HEK293T (cell line): ENCODE measurements at regions not wholly inside any gene's neighbourhood (a gene's known extent, or its start where the extent isn't known, plus 50 kb on each side); places are given as distances from the start of the nearest gene placed in this dataset.

Source experiments
- ARNT ChIP-seq: fragments of 450-650 bp; IDR thresholded peaks from 2 replicates; pipeline ENCODE4 v1.6.1; 2017; ENCODE audit warnings: mild to moderate bottlenecking
- BHLHE40 ChIP-seq: fragments of 450-650 bp; IDR thresholded peaks from 2 replicates; pipeline ENCODE4 v1.6.1; 2016; ENCODE audit warnings: mild to moderate bottlenecking, moderate library complexity, borderline replicate concordance
- CTBP1 ChIP-seq: fragments of 450-650 bp; IDR thresholded peaks from 2 replicates; pipeline ENCODE4 v1.6.1; 2016; ENCODE audit warnings: borderline replicate concordance
- ELF4 ChIP-seq: fragments of 450-650 bp; IDR thresholded peaks from 2 replicates; pipeline ENCODE4 v1.6.1; 2017; ENCODE audit warnings: antibody characterized with exemption
- FOXA1 ChIP-seq: fragments of 450-650 bp; IDR thresholded peaks from 2 replicates; pipeline ENCODE4 v1.6.1; 2016; ENCODE audit warnings: mild to moderate bottlenecking
- FOXK2 ChIP-seq: fragments of 450-650 bp; IDR thresholded peaks from 2 replicates; pipeline ENCODE4 v1.6.1; 2016; ENCODE audit warnings: mild to moderate bottlenecking
- FOXM1 ChIP-seq: fragments of 450-650 bp; IDR thresholded peaks from 2 replicates; pipeline ENCODE4 v1.6.1; 2017; ENCODE audit warnings: mild to moderate bottlenecking, borderline replicate concordance
- HDGF ChIP-seq: fragments of 450-650 bp; IDR thresholded peaks from 2 replicates; pipeline ENCODE4 v1.6.1; 2017; ENCODE audit warnings: antibody characterized with exemption, borderline replicate concordance
- L3MBTL2 ChIP-seq: fragments of 450-650 bp; conservative IDR thresholded peaks from 2 replicates; pipeline ENCODE4 v1.6.1; 2016; ENCODE audit warnings: mild to moderate bottlenecking
- NFRKB ChIP-seq: fragments of 450-650 bp; IDR thresholded peaks from 2 replicates; pipeline ENCODE4 v1.6.1; 2016; ENCODE audit warnings: mild to moderate bottlenecking, moderate library complexity
- SP1 ChIP-seq: fragments of 450-650 bp; IDR thresholded peaks from 2 replicates; pipeline ENCODE4 v1.6.1; 2017
- SUZ12 ChIP-seq: fragments of 450-650 bp; IDR thresholded peaks from 2 replicates; pipeline ENCODE4 v1.6.1; 2016; ENCODE audit warnings: mild to moderate bottlenecking
- TARDBP ChIP-seq: fragments of 450-650 bp; IDR thresholded peaks from 2 replicates; pipeline ENCODE4 v1.6.1; 2016
- ZNF384 ChIP-seq: fragments of 450-650 bp; IDR thresholded peaks from 2 replicates; pipeline ENCODE4 v1.6.1; 2016

DNA sequence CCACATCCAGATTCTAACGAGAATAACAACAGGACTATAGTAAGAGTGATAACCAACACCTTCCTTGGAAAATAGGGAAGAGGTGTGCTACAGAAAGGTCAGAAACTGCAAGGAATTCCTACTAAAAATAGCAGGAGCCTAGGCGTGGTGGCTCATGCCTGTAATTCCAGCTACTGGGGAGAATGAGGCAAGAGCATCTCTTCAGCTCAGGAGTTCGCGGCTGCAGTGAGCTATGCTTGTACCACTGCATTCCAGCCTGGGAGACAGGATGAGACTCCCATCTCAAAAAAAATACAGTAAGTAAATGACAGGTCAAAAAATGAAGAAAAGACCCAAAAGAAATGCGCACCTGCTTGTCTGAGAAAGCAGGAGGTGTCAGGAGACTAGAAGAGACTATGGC is 101.5 kb upstream of the TSHZ3 start:
- TF ChIP-seq ELF4 (no peak), HDGF (no peak), BHLHE40 (no peak), FOXM1 (no peak), FOXA1 (no peak), ZNF384 (no peak), SUZ12 (no peak), SP1 (no peak), FOXK2 (no peak), TARDBP (no peak), L3MBTL2 (no peak), ARNT (no peak), CTBP1 (no peak), NFRKB (no peak)
